ENCODE measurements at regions not wholly inside any gene's neighbourhood (a gene's known extent, or its start where the extent isn't known, plus 50 kb on each side); places are given as distances from the start of the nearest gene placed in this dataset.

- H3K4me1 ChIP-seq = no peaks in the 10 kb centered on the region
- no peaks in the 10 kb centered on the region for H3K36me3 ChIP-seq
- intact Hi-C loops (cut with DNase I) = no loop called here
- TF ChIP-seq POLR2AphosphoS5 (IDR thresholded peaks at IDR 0.05; ENCODE audit: insufficient read depth in 1 of 2, low read depth in 1 of 2) (no peak), POLR2A (IDR thresholded peaks at IDR 0.05) (no peak)
- TF ChIP-seq, protein P1, sequence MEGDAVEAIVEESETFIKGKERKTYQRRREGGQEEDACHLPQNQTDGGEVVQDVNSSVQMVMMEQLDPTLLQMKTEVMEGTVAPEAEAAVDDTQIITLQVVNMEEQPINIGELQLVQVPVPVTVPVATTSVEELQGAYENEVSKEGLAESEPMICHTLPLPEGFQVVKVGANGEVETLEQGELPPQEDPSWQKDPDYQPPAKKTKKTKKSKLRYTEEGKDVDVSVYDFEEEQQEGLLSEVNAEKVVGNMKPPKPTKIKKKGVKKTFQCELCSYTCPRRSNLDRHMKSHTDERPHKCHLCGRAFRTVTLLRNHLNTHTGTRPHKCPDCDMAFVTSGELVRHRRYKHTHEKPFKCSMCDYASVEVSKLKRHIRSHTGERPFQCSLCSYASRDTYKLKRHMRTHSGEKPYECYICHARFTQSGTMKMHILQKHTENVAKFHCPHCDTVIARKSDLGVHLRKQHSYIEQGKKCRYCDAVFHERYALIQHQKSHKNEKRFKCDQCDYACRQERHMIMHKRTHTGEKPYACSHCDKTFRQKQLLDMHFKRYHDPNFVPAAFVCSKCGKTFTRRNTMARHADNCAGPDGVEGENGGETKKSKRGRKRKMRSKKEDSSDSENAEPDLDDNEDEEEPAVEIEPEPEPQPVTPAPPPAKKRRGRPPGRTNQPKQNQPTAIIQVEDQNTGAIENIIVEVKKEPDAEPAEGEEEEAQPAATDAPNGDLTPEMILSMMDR (IDR thresholded peaks at IDR 0.05) = no peak
- H3K9me3 ChIP-seq = no peaks in the 10 kb centered on the region
- peak; percentile 55 to 58 for DNase-seq (ENCODE audit: extremely low spot score in 2 of 2)
- H3K27me3 ChIP-seq = no peaks in the 10 kb centered on the region
- no peak overlapping the region for H3K4me3 ChIP-seq
- H3K27ac ChIP-seq = no peak overlapping the region
Observed at GRCh38 chr16:66050991-66051390, 315.5 kb upstream of the CDH5 start.

DNA sequence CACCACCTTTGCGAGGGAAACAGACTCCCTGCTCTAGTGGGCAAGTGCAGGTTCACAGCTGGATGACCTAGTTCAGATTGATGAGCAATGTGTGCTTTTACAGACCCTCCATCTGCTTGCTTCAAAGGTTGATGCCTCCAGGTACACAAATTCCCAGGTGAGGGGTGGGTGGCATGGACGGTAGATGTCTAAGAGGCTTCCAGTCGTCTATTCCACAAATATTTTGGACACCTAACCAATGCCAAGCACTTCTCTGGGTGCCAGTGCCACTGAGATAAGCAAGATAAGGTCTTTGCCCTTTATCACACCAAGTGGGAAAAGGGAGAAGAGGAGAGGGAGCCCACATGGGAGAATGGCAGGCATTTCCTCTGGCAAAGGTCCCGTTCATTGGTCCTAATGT is 316.6 kb upstream of the CDH5 start:
- intact Hi-C loops (cut with DNase I) = no loop called here
- no peaks in the 10 kb centered on the region for H3K9me3 ChIP-seq
- TF ChIP-seq, protein P1 (IDR thresholded peaks at IDR 0.05) = no peak
- no peak for TF ChIP-seq POLR2AphosphoS5 (IDR thresholded peaks at IDR 0.05; ENCODE audit: insufficient read depth in 1 of 2, low read depth in 1 of 2)
- no peak overlapping the region for H3K4me3 ChIP-seq
- no peaks in the 10 kb centered on the region for H3K27me3 ChIP-seq
- no peaks in the 10 kb centered on the region for H3K36me3 ChIP-seq
- DNase-seq (ENCODE audit: extremely low spot score in 2 of 2) = peak; percentile 72 to 77
- H3K4me1 ChIP-seq = no peaks in the 10 kb centered on the region
- H3K27ac ChIP-seq = no peak overlapping the region

- TF ChIP-seq, protein P1 (IDR thresholded peaks at IDR 0.05) = no peak
- TF ChIP-seq POLR2A (IDR thresholded peaks at IDR 0.05) = no peak
- TF ChIP-seq POLR2AphosphoS5 (IDR thresholded peaks at IDR 0.05; ENCODE audit: insufficient read depth in 1 of 2, low read depth in 1 of 2) = no peak
- no peaks in the 10 kb centered on the region for H3K36me3 ChIP-seq
- no peaks in the 10 kb centered on the region for H3K4me1 ChIP-seq
- H3K4me3 ChIP-seq = no peak overlapping the region
- no peaks in the 10 kb centered on the region for H3K27me3 ChIP-seq
- DNase-seq (ENCODE audit: extremely low spot score in 2 of 2) = no peak
- H3K9me3 ChIP-seq = no peaks in the 10 kb centered on the region
- H3K27ac ChIP-seq = no peak overlapping the region
- intact Hi-C loops (cut with DNase I) = no loop called here
Observed at GRCh38 chr16:66045626-66046025, 320.9 kb upstream of the CDH5 start.

- no peak for TF ChIP-seq POLR2A (IDR thresholded peaks at IDR 0.05)
- TF ChIP-seq POLR2AphosphoS5 (IDR thresholded peaks at IDR 0.05; ENCODE audit: insufficient read depth in 1 of 2, low read depth in 1 of 2) = no peak
- TF ChIP-seq, protein P1 (IDR thresholded peaks at IDR 0.05) = no peak
- no peaks in the 10 kb centered on the region for H3K36me3 ChIP-seq
- no peak for DNase-seq (ENCODE audit: extremely low spot score in 2 of 2)
- H3K4me1 ChIP-seq = no peaks in the 10 kb centered on the region
- H3K27me3 ChIP-seq = no peaks in the 10 kb centered on the region
- intact Hi-C loops (cut with DNase I) = no loop called here
- no peak overlapping the region for H3K4me3 ChIP-seq
- no peak overlapping the region for H3K27ac ChIP-seq
- H3K9me3 ChIP-seq = no peaks in the 10 kb centered on the region
Observed at GRCh38 chr16:66044556-66044955, 321.9 kb upstream of the CDH5 start.

DNA sequence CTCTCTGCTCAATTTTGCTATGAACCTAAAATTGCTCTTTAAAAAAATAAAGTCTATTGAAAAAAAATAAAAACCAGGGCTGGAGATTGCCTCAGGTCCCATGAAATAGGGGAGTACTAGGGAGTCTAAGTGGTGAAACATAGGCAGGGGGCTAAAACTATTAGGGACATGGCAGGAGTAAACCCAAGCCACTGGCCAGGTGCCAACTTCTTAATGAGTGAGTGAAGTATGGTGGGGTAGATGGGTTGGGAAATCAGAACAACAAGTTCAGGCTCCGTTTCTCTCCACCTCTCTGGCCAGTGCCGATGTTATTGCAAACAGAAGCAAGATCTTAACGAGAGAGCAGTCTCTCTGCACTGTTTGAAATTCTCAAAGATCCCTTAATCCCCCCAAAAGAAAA is 322.4 kb upstream of the CDH5 start:
- Histone ChIP-seq H3K4me3 (no peak overlapping the region), H3K4me1 (no peaks in the 10 kb centered on the region), H3K9me3 (no peaks in the 10 kb centered on the region), H3K27me3 (no peaks in the 10 kb centered on the region), H3K27ac (no peak overlapping the region), H3K36me3 (no peaks in the 10 kb centered on the region)
- DNase-seq (ENCODE audit: extremely low spot score in 2 of 2) = no peak
- TF ChIP-seq POLR2A (IDR thresholded peaks at IDR 0.05) = no peak
- TF ChIP-seq, protein P1 (IDR thresholded peaks at IDR 0.05) = no peak
- no peak for TF ChIP-seq POLR2AphosphoS5 (IDR thresholded peaks at IDR 0.05; ENCODE audit: insufficient read depth in 1 of 2, low read depth in 1 of 2)
- intact Hi-C loops (cut with DNase I) = no loop called here
